ENCODE measurements at regions not wholly inside any gene's neighbourhood (a gene's known extent, or its start where the extent isn't known, plus 50 kb on each side); places are given as distances from the start of the nearest gene placed in this dataset.
A peak's percentile ranks its signal among the peaks of the same experiment; 100 is the strongest.

- Histone ChIP-seq H2BK15ac (ENCODE audit: low read depth, low read length) (no peak overlapping the region), H3K79me1 (ENCODE audit: low read depth in 1 of 2, low read length in 2 of 2) (no peaks in the 10 kb centered on the region)
- peak; percentile 51; the same call in 1 of the 2 replicates for ATAC-seq (ENCODE audit: low read depth)
Measured at GRCh38 chr5:71864730-71865601, 145.9 kb downstream of the CARTPT start.

More at GRCh38 chr5:71864730-71865601, 145.9 kb downstream of the CARTPT start:
- Histone ChIP-seq H2AK5ac (ENCODE audit: low read depth, low read length) (no peak overlapping the region), H3K9me1 (ENCODE audit: insufficient read depth, low read length) (0 out of 2 replicates have a peak, but pooled peaks cover 4% of the 10 kb centered on the region), H3K4me1 (ENCODE audit: control insufficient read depth, insufficient read depth, low read length) (peaks cover 4% of the 10 kb centered on the region; the same call in 1 of the 2 replicates), H4K5ac (ENCODE audit: low read depth, low read length) (no peak overlapping the region), H3K27me3 (ENCODE audit: control insufficient read depth, insufficient read depth, low read length) (peaks cover 18% of the 10 kb centered on the region), H2AFZ (replicated peaks; ENCODE audit: low read length, poor library complexity) (no peak overlapping the region), H2BK20ac (ENCODE audit: low read depth, low read length) (no peak overlapping the region), H3K27ac (ENCODE audit: insufficient read depth, low read length) (no peak overlapping the region), H3K9ac (ENCODE audit: low read depth, low read length) (no peak overlapping the region), H3K9me3 (ENCODE audit: control insufficient read depth, insufficient read depth, low read length) (peaks cover 3% of the 10 kb centered on the region), H3K14ac (replicated peaks; ENCODE audit: low read depth, low read length) (no peak overlapping the region), H3K56ac (ENCODE audit: extremely low read depth, insufficient read depth, low read length) (no peak overlapping the region), H3K4me2 (ENCODE audit: low read depth, low read length) (no peak overlapping the region), H2BK120ac (ENCODE audit: low read depth, low read length) (no peak overlapping the region), H2AK9ac (replicated peaks; ENCODE audit: low read depth, low read length, poor library complexity) (no peak overlapping the region), H4K91ac (ENCODE audit: insufficient read depth, low read depth, low read length) (no peak overlapping the region), H3K4ac (ENCODE audit: low read depth, low read length) (no peak overlapping the region), H4K20me1 (ENCODE audit: insufficient read depth, low read length) (no peaks in the 10 kb centered on the region), H4K8ac (ENCODE audit: low read depth in 2 of 2, low read length in 2 of 2) (no peak overlapping the region), H3K36me3 (ENCODE audit: control insufficient read depth, insufficient read depth, low read length) (no peaks in the 10 kb centered on the region), H3K4me3 (ENCODE audit: insufficient read depth, low read depth, low read length) (no peak overlapping the region), H3K23ac (ENCODE audit: low read depth, low read length) (no peak overlapping the region), H2BK5ac (ENCODE audit: low read depth, low read length, poor library complexity, severe bottlenecking) (no peak overlapping the region), H3K18ac (ENCODE audit: low read depth, low read length) (no peak overlapping the region)
- in situ Hi-C loops (cut with MboI; ENCODE audit: low sequenced_read_pairs) (no loop called here), intact Hi-C loops (cut with micrococcal nuclease) (no loop called here), dilution Hi-C loops (cut with HindIII; ENCODE audit: low sequenced_read_pairs, unreplicated experiment) (no loop called here)
- no peak for TF ChIP-seq RCOR1 (IDR thresholded peaks at IDR 0.05; ENCODE audit: insufficient replicate concordance, low read length)
- no peak for TF ChIP-seq MAFK (IDR thresholded peaks at IDR 0.05; ENCODE audit: low read depth, low read length)
- no peak for TF ChIP-seq USF2 (IDR thresholded peaks at IDR 0.05; ENCODE audit: low read depth, low read length)
- TF ChIP-seq FOS (IDR thresholded peaks at IDR 0.05; ENCODE audit: low read depth, low read length): 0 out of 2 replicates have a peak, but pooled peaks have one; percentile 11
- TF ChIP-seq CHD1 (IDR thresholded peaks at IDR 0.05; ENCODE audit: low read depth, low read length): no peak
- no peak for TF ChIP-seq CEBPB (IDR thresholded peaks at IDR 0.05; ENCODE audit: low read depth, low read length)
- peak; percentile 75 for DNase-seq
- POLR2A ChIA-PET (ENCODE audit: unreplicated experiment): no interaction called here
- CTCF ChIA-PET: no interaction called here
- no CpG with 5 or more reads among the region's 8 CpGs for whole genome bisulfite sequencing, 2 experiments (ENCODE audit: extremely low coverage in 2 of 2, insufficient read length in 1 of 2)
- BruUV-seq (replicated peaks): no TSS peak

Measured in IMR-90 (cell line).